ENCODE measurements at regions not wholly inside any gene's neighbourhood (a gene's known extent, or its start where the extent isn't known, plus 50 kb on each side); places are given as distances from the start of the nearest gene placed in this dataset.

DNA sequence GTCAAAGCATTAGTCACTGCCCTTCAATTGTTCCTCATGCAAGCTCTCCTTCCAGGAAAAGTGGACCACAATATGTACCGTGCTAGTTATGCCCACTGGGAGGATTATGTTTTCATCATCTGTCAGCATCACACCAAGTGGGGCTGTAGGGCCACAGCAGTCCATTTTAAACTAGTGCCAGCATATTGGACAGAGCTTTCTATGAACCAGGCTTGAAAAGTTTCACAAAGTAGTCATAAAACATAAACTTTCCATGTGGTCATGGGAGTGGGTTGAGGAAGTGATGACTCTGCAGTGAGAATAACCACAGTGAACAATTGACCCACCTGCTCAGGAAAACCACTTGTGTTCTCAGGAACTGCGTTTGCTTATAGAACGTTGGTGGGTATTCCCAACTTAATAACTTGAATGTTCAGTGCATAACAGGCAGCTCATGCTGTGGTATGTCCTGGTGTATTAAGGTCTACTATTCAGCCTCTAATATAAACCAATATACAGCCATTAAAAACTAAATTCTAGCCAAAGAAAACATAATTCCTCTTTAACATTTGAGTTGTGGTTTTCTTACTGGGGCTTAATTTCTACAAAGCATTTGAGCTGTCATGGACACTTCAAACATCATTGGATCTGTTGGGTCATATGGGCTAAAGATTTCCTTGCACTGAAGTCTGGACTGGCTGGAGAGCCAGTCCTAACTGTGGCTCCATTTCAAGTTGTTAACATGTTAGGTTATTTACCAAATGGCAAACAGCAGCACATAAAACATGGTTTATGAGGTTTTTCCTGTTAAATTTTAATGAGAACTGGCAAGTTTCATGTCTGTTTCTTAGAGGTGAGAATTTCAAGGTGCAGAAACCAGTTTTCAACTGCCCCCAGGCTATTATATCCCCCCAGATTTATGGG, 274.1 kb downstream of the OTOL1 start:
- intact Hi-C loops (cut with micrococcal nuclease; ENCODE audit: unreplicated experiment), result no loop called here
- no peak for TF ChIP-seq ZNF570 (CRISPR knock-in tag; IDR thresholded peaks at IDR 0.05; ENCODE audit: borderline replicate concordance)
- TF ChIP-seq YY1 (IDR thresholded peaks at IDR 0.05; ENCODE audit: insufficient read depth, insufficient replicate concordance, low read depth, low read length), result no peak
- no peak for TF ChIP-seq ZNF501 (CRISPR knock-in tag; IDR thresholded peaks at IDR 0.05)
- no peak for TF ChIP-seq NR2F6 (IDR thresholded peaks at IDR 0.05)
- TF ChIP-seq NR2F6 (CRISPR knock-in tag; IDR thresholded peaks at IDR 0.05), result no peak
- TF ChIP-seq MIXL1 (CRISPR knock-in tag; IDR thresholded peaks at IDR 0.05), result no peak
- TF ChIP-seq SP2 (CRISPR knock-in tag; IDR thresholded peaks at IDR 0.05), result no peak
- TF ChIP-seq ZNF350 (CRISPR knock-in tag; IDR thresholded peaks at IDR 0.05; ENCODE audit: borderline replicate concordance, low read depth), result no peak
- no peak for TF ChIP-seq MYC (CRISPR knock-in tag; IDR thresholded peaks at IDR 0.05; ENCODE audit: borderline replicate concordance)
- TF ChIP-seq REXO4 (CRISPR knock-in tag; IDR thresholded peaks at IDR 0.05; ENCODE audit: borderline replicate concordance), result no peak
- TF ChIP-seq, protein P1, sequence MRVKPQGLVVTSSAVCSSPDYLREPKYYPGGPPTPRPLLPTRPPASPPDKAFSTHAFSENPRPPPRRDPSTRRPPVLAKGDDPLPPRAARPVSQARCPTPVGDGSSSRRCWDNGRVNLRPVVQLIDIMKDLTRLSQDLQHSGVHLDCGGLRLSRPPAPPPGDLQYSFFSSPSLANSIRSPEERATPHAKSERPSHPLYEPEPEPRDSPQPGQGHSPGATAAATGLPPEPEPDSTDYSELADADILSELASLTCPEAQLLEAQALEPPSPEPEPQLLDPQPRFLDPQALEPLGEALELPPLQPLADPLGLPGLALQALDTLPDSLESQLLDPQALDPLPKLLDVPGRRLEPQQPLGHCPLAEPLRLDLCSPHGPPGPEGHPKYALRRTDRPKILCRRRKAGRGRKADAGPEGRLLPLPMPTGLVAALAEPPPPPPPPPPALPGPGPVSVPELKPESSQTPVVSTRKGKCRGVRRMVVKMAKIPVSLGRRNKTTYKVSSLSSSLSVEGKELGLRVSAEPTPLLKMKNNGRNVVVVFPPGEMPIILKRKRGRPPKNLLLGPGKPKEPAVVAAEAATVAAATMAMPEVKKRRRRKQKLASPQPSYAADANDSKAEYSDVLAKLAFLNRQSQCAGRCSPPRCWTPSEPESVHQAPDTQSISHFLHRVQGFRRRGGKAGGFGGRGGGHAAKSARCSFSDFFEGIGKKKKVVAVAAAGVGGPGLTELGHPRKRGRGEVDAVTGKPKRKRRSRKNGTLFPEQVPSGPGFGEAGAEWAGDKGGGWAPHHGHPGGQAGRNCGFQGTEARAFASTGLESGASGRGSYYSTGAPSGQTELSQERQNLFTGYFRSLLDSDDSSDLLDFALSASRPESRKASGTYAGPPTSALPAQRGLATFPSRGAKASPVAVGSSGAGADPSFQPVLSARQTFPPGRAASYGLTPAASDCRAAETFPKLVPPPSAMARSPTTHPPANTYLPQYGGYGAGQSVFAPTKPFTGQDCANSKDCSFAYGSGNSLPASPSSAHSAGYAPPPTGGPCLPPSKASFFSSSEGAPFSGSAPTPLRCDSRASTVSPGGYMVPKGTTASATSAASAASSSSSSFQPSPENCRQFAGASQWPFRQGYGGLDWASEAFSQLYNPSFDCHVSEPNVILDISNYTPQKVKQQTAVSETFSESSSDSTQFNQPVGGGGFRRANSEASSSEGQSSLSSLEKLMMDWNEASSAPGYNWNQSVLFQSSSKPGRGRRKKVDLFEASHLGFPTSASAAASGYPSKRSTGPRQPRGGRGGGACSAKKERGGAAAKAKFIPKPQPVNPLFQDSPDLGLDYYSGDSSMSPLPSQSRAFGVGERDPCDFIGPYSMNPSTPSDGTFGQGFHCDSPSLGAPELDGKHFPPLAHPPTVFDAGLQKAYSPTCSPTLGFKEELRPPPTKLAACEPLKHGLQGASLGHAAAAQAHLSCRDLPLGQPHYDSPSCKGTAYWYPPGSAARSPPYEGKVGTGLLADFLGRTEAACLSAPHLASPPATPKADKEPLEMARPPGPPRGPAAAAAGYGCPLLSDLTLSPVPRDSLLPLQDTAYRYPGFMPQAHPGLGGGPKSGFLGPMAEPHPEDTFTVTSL (CRISPR knock-in tag; IDR thresholded peaks at IDR 0.05; ENCODE audit: borderline replicate concordance), result no peak
- no peak overlapping the region for H3K4me2 ChIP-seq (ENCODE audit: low read depth, low read length)
- no TSS peak for BruUV-seq (replicated peaks)
- ATAC-seq (no peak), FAIRE-seq (no peak), DNase-seq (ENCODE audit: low spot score) (no peak)
- no peak overlapping the region for H3K27ac ChIP-seq (ENCODE audit: extremely low read length, insufficient read depth, low read length)
- H3K79me2 ChIP-seq (ENCODE audit: insufficient read depth, low read length), result no peaks in the 10 kb centered on the region
- no peaks in the 10 kb centered on the region for H4K20me1 ChIP-seq (ENCODE audit: insufficient read depth, low read length)
- in situ Hi-C loops (cut with HindIII; ENCODE audit: extremely low pct_ligation_motif_present, low pct_unique_long_range_greater_than_20kb), result no loop called here
- no peaks in the 10 kb centered on the region for H3K36me3 ChIP-seq (replicated peaks in 1 of 2; ENCODE audit: control insufficient read depth in 1 of 2, insufficient read depth in 2 of 2, low read length in 2 of 2)
- H3K4me3 ChIP-seq (replicated peaks in 1 of 3; ENCODE audit: insufficient read depth in 1 of 3, low read depth in 2 of 3, low read length in 3 of 3), result no peak overlapping the region
- H3K27me3 ChIP-seq (ENCODE audit: control insufficient read depth in 1 of 2, insufficient read depth in 2 of 2, low read length in 2 of 2), result no peaks in the 10 kb centered on the region
- WGBS (ENCODE audit: low lambda C conversion rate), result 0% methylated on average over 3 of the region's 3 CpGs
- H3K4me1 ChIP-seq (ENCODE audit: insufficient read depth, low read length), result no peaks in the 10 kb centered on the region
- H2AFZ ChIP-seq (ENCODE audit: low read length), result no peak overlapping the region
- ChIA-PET POLR2A (no interaction called here), CTCF (ENCODE audit: low intra/inter-chr PET ratio, low total read pairs) (no interaction called here)
- no peak overlapping the region for H3K9ac ChIP-seq (ENCODE audit: insufficient read depth, low read depth, low read length)
- H3K9me3 ChIP-seq (ENCODE audit: low read length), result no peaks in the 10 kb centered on the region

Data from HepG2 (cell line).